ENCODE measurements at regions not wholly inside any gene's neighbourhood (a gene's known extent, or its start where the extent isn't known, plus 50 kb on each side); places are given as distances from the start of the nearest gene placed in this dataset.
"Not testable (repeated sequence)": the region's sequence is repeated elsewhere in the genome, so short reads cannot be mapped to it uniquely, and the experiment has no call there.

- Histone ChIP-seq H3K4me1 (ENCODE audit: control insufficient read depth in 2 of 2, insufficient read depth in 2 of 2, low read length in 2 of 2) (no peaks in the 10 kb centered on the region), H3K4me3 (ENCODE audit: low read length in 2 of 2) (no peak overlapping the region), H3K36me3 (ENCODE audit: control insufficient read depth in 2 of 2, insufficient read depth in 2 of 2, low read length in 1 of 2) (no peaks in the 10 kb centered on the region), H3K27ac (ENCODE audit: low read depth in 1 of 2, low read length in 1 of 2) (no peak overlapping the region), H3K27me3 (ENCODE audit: control insufficient read depth in 2 of 2, insufficient read depth in 1 of 2, low read length in 1 of 2) (no peaks in the 10 kb centered on the region), H3K9me3 (ENCODE audit: control insufficient read depth in 2 of 2, insufficient read depth in 1 of 2, low read length in 1 of 2) (no peaks in the 10 kb centered on the region)
- 93% methylated on average over 3 of the region's 3 CpGs for WGBS
- no peak for DNase-seq (ENCODE audit: low read depth in 6 of 9, low spot score in 9 of 9)
These were observed 271.6 kb downstream of the SPRY2 start for GRCh38 chr13:80069374-80069773.

GRCh38 chr13:80065996-80066395, 274.9 kb downstream of the SPRY2 start:
- H3K27me3 ChIP-seq (ENCODE audit: control insufficient read depth in 2 of 2, insufficient read depth in 1 of 2, low read length in 1 of 2), result no peaks in the 10 kb centered on the region
- no peak overlapping the region for H3K4me3 ChIP-seq (ENCODE audit: low read length in 2 of 2)
- H3K4me1 ChIP-seq (ENCODE audit: control insufficient read depth in 2 of 2, insufficient read depth in 2 of 2, low read length in 2 of 2), result no peaks in the 10 kb centered on the region
- no peaks in the 10 kb centered on the region for H3K36me3 ChIP-seq (ENCODE audit: control insufficient read depth in 2 of 2, insufficient read depth in 2 of 2, low read length in 1 of 2)
- DNase-seq (ENCODE audit: low read depth in 6 of 9, low spot score in 9 of 9), result no peak
- 96% methylated on average over 1 of the region's 1 CpG for WGBS
- H3K27ac ChIP-seq (ENCODE audit: low read depth in 1 of 2, low read length in 1 of 2), result no peak overlapping the region
- H3K9me3 ChIP-seq (ENCODE audit: control insufficient read depth in 2 of 2, insufficient read depth in 1 of 2, low read length in 1 of 2), result no peaks in the 10 kb centered on the region

- H3K36me3 ChIP-seq (ENCODE audit: control insufficient read depth in 2 of 2, insufficient read depth in 2 of 2, low read length in 1 of 2); H3K4me3 ChIP-seq (ENCODE audit: low read length in 2 of 2); DNase-seq (ENCODE audit: low read depth in 6 of 9, low spot score in 9 of 9); H3K27me3 ChIP-seq (ENCODE audit: control insufficient read depth in 2 of 2, insufficient read depth in 1 of 2, low read length in 1 of 2); H3K9me3 ChIP-seq (ENCODE audit: control insufficient read depth in 2 of 2, insufficient read depth in 1 of 2, low read length in 1 of 2); H3K27ac ChIP-seq (ENCODE audit: low read depth in 1 of 2, low read length in 1 of 2); H3K4me1 ChIP-seq (ENCODE audit: control insufficient read depth in 2 of 2, insufficient read depth in 2 of 2, low read length in 2 of 2): not testable (repeated sequence)
These were observed 278.5 kb downstream of the SPRY2 start for GRCh38 chr13:80062416-80062815.

- Histone ChIP-seq H3K4me3 (ENCODE audit: low read length in 2 of 2) (no peak overlapping the region), H3K9me3 (ENCODE audit: control insufficient read depth in 2 of 2, insufficient read depth in 1 of 2, low read length in 1 of 2) (no peaks in the 10 kb centered on the region), H3K27ac (ENCODE audit: low read depth in 1 of 2, low read length in 1 of 2) (no peak overlapping the region), H3K4me1 (ENCODE audit: control insufficient read depth in 2 of 2, insufficient read depth in 2 of 2, low read length in 2 of 2) (no peaks in the 10 kb centered on the region), H3K36me3 (ENCODE audit: control insufficient read depth in 2 of 2, insufficient read depth in 2 of 2, low read length in 1 of 2) (no peaks in the 10 kb centered on the region), H3K27me3 (ENCODE audit: control insufficient read depth in 2 of 2, insufficient read depth in 1 of 2, low read length in 1 of 2) (no peaks in the 10 kb centered on the region)
- WGBS, result 96% methylated on average over 2 of the region's 2 CpGs
- DNase-seq (ENCODE audit: low read depth in 6 of 9, low spot score in 9 of 9), result no peak
These were observed 281.1 kb downstream of the SPRY2 start for GRCh38 chr13:80059789-80060188.

GRCh38 chr13:80058626-80059025, 282.3 kb downstream of the SPRY2 start:
- Histone ChIP-seq H3K27ac (ENCODE audit: low read depth in 1 of 2, low read length in 1 of 2) (no peak overlapping the region), H3K4me3 (ENCODE audit: low read length in 2 of 2) (no peak overlapping the region), H3K9me3 (ENCODE audit: control insufficient read depth in 2 of 2, insufficient read depth in 1 of 2, low read length in 1 of 2) (no peaks in the 10 kb centered on the region), H3K4me1 (ENCODE audit: control insufficient read depth in 2 of 2, insufficient read depth in 2 of 2, low read length in 2 of 2) (no peaks in the 10 kb centered on the region), H3K27me3 (ENCODE audit: control insufficient read depth in 2 of 2, insufficient read depth in 1 of 2, low read length in 1 of 2) (no peaks in the 10 kb centered on the region), H3K36me3 (ENCODE audit: control insufficient read depth in 2 of 2, insufficient read depth in 2 of 2, low read length in 1 of 2) (no peaks in the 10 kb centered on the region)
- no peak for DNase-seq (ENCODE audit: low read depth in 6 of 9, low spot score in 9 of 9)
- 82% methylated on average over 4 of the region's 4 CpGs for WGBS

- H3K36me3 ChIP-seq (ENCODE audit: control insufficient read depth in 2 of 2, insufficient read depth in 2 of 2, low read length in 1 of 2), result no peaks in the 10 kb centered on the region
- DNase-seq (ENCODE audit: low read depth in 6 of 9, low spot score in 9 of 9), result no peak
- no peaks in the 10 kb centered on the region for H3K4me1 ChIP-seq (ENCODE audit: control insufficient read depth in 2 of 2, insufficient read depth in 2 of 2, low read length in 2 of 2)
- H3K27me3 ChIP-seq (ENCODE audit: control insufficient read depth in 2 of 2, insufficient read depth in 1 of 2, low read length in 1 of 2), result no peaks in the 10 kb centered on the region
- H3K4me3 ChIP-seq (ENCODE audit: low read length in 2 of 2), result no peak overlapping the region
- no peaks in the 10 kb centered on the region for H3K9me3 ChIP-seq (ENCODE audit: control insufficient read depth in 2 of 2, insufficient read depth in 1 of 2, low read length in 1 of 2)
- WGBS, result 97% methylated on average over 4 of the region's 4 CpGs
- no peak overlapping the region for H3K27ac ChIP-seq (ENCODE audit: low read depth in 1 of 2, low read length in 1 of 2)
These were observed 285.1 kb downstream of the SPRY2 start for GRCh38 chr13:80055847-80056246.

- Histone ChIP-seq H3K36me3 (ENCODE audit: control insufficient read depth in 2 of 2, insufficient read depth in 2 of 2, low read length in 1 of 2) (no peaks in the 10 kb centered on the region), H3K4me1 (ENCODE audit: control insufficient read depth in 2 of 2, insufficient read depth in 2 of 2, low read length in 2 of 2) (peaks cover 0 to 4% of the 10 kb centered on the region in 2 donors), H3K27me3 (ENCODE audit: control insufficient read depth in 2 of 2, insufficient read depth in 1 of 2, low read length in 1 of 2) (no peaks in the 10 kb centered on the region), H3K9me3 (ENCODE audit: control insufficient read depth in 2 of 2, insufficient read depth in 1 of 2, low read length in 1 of 2) (no peaks in the 10 kb centered on the region), H3K27ac (ENCODE audit: low read depth in 1 of 2, low read length in 1 of 2) (no peak overlapping the region), H3K4me3 (ENCODE audit: low read length in 2 of 2) (no peak overlapping the region)
- WGBS, result 95% methylated on average over 3 of the region's 3 CpGs
- no peak for DNase-seq (ENCODE audit: low read depth in 6 of 9, low spot score in 9 of 9)
These were observed 286.1 kb downstream of the SPRY2 start for GRCh38 chr13:80054806-80055205.

- Histone ChIP-seq H3K27ac (ENCODE audit: low read depth in 1 of 2, low read length in 1 of 2) (no peak overlapping the region), H3K4me1 (ENCODE audit: control insufficient read depth in 2 of 2, insufficient read depth in 2 of 2, low read length in 2 of 2) (peaks cover 4 to 10% of the 10 kb centered on the region in 2 donors)
- no peak for DNase-seq (ENCODE audit: low read depth in 6 of 9, low spot score in 9 of 9)
These were observed 288.6 kb downstream of the SPRY2 start for GRCh38 chr13:80052286-80052685.

GRCh38 chr13:80050252-80050651, 290.7 kb downstream of the SPRY2 start:
- H3K4me1 ChIP-seq (ENCODE audit: control insufficient read depth in 2 of 2, insufficient read depth in 2 of 2, low read length in 2 of 2), result peaks cover 4 to 10% of the 10 kb centered on the region in 2 donors
- no peak overlapping the region for H3K4me3 ChIP-seq (ENCODE audit: low read length in 2 of 2)
- H3K27ac ChIP-seq (ENCODE audit: low read depth in 1 of 2, low read length in 1 of 2), result no peak overlapping the region
- H3K36me3 ChIP-seq (ENCODE audit: control insufficient read depth in 2 of 2, insufficient read depth in 2 of 2, low read length in 1 of 2), result no peaks in the 10 kb centered on the region
- H3K27me3 ChIP-seq (ENCODE audit: control insufficient read depth in 2 of 2, insufficient read depth in 1 of 2, low read length in 1 of 2), result no peaks in the 10 kb centered on the region
- DNase-seq (ENCODE audit: low read depth in 6 of 9, low spot score in 9 of 9), result no peak
- WGBS, result 92% methylated on average over 1 of the region's 1 CpG
- H3K9me3 ChIP-seq (ENCODE audit: control insufficient read depth in 2 of 2, insufficient read depth in 1 of 2, low read length in 1 of 2), result no peaks in the 10 kb centered on the region

More at GRCh38 chr13:80052286-80052685, 288.6 kb downstream of the SPRY2 start:
- Histone ChIP-seq H3K36me3 (ENCODE audit: control insufficient read depth in 2 of 2, insufficient read depth in 2 of 2, low read length in 1 of 2) (no peaks in the 10 kb centered on the region), H3K27me3 (ENCODE audit: control insufficient read depth in 2 of 2, insufficient read depth in 1 of 2, low read length in 1 of 2) (no peaks in the 10 kb centered on the region), H3K4me3 (ENCODE audit: low read length in 2 of 2) (no peak overlapping the region), H3K9me3 (ENCODE audit: control insufficient read depth in 2 of 2, insufficient read depth in 1 of 2, low read length in 1 of 2) (no peaks in the 10 kb centered on the region)

GRCh38 chr13:80048802-80049201, 292.1 kb downstream of the SPRY2 start:
- 3% methylated on average over 7 of the region's 7 CpGs for WGBS
- DNase-seq (ENCODE audit: low read depth in 6 of 9, low spot score in 9 of 9), result peak; percentile 53 to 92 (median 78)
- H3K4me1 ChIP-seq (ENCODE audit: control insufficient read depth in 2 of 2, insufficient read depth in 2 of 2, low read length in 2 of 2), result peaks cover 4 to 10% of the 10 kb centered on the region in 2 donors
- no peaks in the 10 kb centered on the region for H3K9me3 ChIP-seq (ENCODE audit: control insufficient read depth in 2 of 2, insufficient read depth in 1 of 2, low read length in 1 of 2)
- no peaks in the 10 kb centered on the region for H3K36me3 ChIP-seq (ENCODE audit: control insufficient read depth in 2 of 2, insufficient read depth in 2 of 2, low read length in 1 of 2)
- H3K4me3 ChIP-seq (ENCODE audit: low read length in 2 of 2), result no peak overlapping the region
- no peaks in the 10 kb centered on the region for H3K27me3 ChIP-seq (ENCODE audit: control insufficient read depth in 2 of 2, insufficient read depth in 1 of 2, low read length in 1 of 2)
- no peak overlapping the region for H3K27ac ChIP-seq (ENCODE audit: low read depth in 1 of 2, low read length in 1 of 2)

Measured in thymus (tissue), 11 donors.